ENCODE measurements at regions not wholly inside any gene's neighbourhood (a gene's known extent, or its start where the extent isn't known, plus 50 kb on each side); places are given as distances from the start of the nearest gene placed in this dataset.
"Not testable (repeated sequence)": the region's sequence is repeated elsewhere in the genome, so short reads cannot be mapped to it uniquely, and the experiment has no call there.

DNA sequence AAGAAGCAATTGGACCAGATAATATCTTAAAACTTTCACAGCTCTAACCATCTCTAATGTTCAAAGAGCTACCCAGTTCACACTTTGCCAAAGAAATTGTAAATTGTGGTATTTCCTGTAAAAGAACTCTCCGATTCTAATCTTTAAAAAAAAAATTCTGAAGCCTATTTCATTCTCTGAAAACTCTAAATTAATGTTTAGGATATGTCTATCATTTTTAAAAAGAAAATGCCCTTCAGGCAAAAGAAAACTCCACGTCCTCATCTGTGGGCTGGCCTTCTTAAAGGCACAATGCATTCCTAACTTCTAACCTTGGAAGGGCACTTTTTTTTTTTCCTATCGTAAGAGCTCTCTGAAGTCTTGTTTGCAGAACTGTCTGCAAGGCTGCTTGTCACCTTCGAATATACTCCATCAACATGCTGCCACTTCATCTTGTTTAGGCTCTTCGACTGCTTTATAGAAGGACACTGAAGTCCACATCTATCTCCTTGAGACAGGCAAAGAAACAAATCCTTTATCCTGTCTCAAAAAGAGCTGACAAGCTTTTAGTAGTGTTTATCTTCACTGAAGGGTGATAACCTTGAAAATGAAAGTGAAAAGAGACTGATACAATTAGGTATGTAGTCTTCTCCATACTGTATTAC lies 124.3 kb upstream of the SLC39A10 start:
- Mint-ChIP-seq H3K9me3 (ENCODE audit: unreplicated experiment) (no peaks in the 10 kb centered on the region), H3K27me3 (ENCODE audit: unreplicated experiment) (no peaks in the 10 kb centered on the region), H3K36me3 (ENCODE audit: unreplicated experiment) (no peaks in the 10 kb centered on the region), H3K4me1 (ENCODE audit: unreplicated experiment) (peaks cover 44% of the 10 kb centered on the region), H3K27ac (ENCODE audit: unreplicated experiment) (peak overlapping the region; percentile 96), H3K4me3 (ENCODE audit: unreplicated experiment) (peak overlapping the region; percentile 50)
- DNase-seq (ENCODE audit: extremely low spot score, unreplicated experiment): no peak
- TF ChIP-seq CTCF (IDR thresholded peaks at IDR 0.05): no peak

- no peaks in the 10 kb centered on the region for H3K9me3 Mint-ChIP-seq (ENCODE audit: unreplicated experiment)
- no peaks in the 10 kb centered on the region for H3K27me3 Mint-ChIP-seq (ENCODE audit: unreplicated experiment)
- no peak for DNase-seq (ENCODE audit: extremely low spot score, unreplicated experiment)
- H3K36me3 Mint-ChIP-seq (ENCODE audit: unreplicated experiment): no peaks in the 10 kb centered on the region
- peak overlapping the region; percentile 96 for H3K27ac Mint-ChIP-seq (ENCODE audit: unreplicated experiment)
- no peak for TF ChIP-seq CTCF (IDR thresholded peaks at IDR 0.05)
- peaks cover 44% of the 10 kb centered on the region for H3K4me1 Mint-ChIP-seq (ENCODE audit: unreplicated experiment)
- H3K4me3 Mint-ChIP-seq (ENCODE audit: unreplicated experiment): no peak overlapping the region
Measured at GRCh38 chr2:195532255-195532627, 124.8 kb upstream of the SLC39A10 start.

DNA sequence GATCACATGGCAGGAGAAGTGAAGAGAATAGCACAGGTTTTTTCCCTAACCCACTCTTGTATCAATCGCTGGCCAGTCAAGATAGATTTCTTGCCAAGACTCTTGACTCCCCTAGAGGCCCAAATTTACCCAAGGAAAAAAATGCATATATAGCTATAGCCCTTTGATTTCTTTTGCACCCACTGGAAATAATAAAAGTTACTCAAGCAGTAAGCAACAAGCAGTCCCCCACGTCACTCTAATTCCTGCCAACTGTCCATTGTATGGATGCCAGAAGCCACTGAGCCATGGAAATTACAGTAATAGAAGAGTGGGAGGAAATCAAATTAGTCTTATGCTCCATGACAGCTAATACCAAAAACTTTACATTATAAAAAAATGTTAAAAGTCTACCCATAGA lies 125.3 kb upstream of the SLC39A10 start:
- Mint-ChIP-seq H3K27ac (ENCODE audit: unreplicated experiment) (peak overlapping the region; percentile 96), H3K4me1 (ENCODE audit: unreplicated experiment) (peaks cover 44% of the 10 kb centered on the region), H3K36me3 (ENCODE audit: unreplicated experiment) (no peaks in the 10 kb centered on the region), H3K9me3 (ENCODE audit: unreplicated experiment) (no peaks in the 10 kb centered on the region), H3K4me3 (ENCODE audit: unreplicated experiment) (no peak overlapping the region), H3K27me3 (ENCODE audit: unreplicated experiment) (no peaks in the 10 kb centered on the region)
- no peak for TF ChIP-seq CTCF (IDR thresholded peaks at IDR 0.05)
- no peak for DNase-seq (ENCODE audit: extremely low spot score, unreplicated experiment)

DNA sequence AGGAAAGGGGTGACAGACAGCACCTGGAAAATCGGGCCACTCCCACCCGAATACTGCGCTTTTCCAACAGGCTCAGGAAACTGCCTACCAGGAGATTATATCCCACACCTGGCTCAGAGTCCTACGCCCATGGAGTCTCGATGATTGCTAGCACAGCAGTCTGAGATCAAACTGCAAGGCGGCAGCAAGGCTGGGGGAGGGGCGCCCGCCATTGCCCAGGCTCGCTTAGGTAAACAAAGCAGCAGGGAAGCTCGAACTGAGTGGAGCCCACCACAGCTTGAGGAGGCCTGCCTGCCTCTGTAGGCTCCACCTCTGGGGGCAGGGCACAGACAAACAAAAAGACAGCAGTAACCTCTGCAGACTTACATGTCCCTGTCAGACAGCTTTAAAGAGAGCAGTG lies 133.8 kb upstream of the SLC39A10 start:
- H3K36me3 Mint-ChIP-seq (ENCODE audit: unreplicated experiment); H3K27me3 Mint-ChIP-seq (ENCODE audit: unreplicated experiment); H3K9me3 Mint-ChIP-seq (ENCODE audit: unreplicated experiment); DNase-seq (ENCODE audit: extremely low spot score, unreplicated experiment); H3K4me3 Mint-ChIP-seq (ENCODE audit: unreplicated experiment); H3K27ac Mint-ChIP-seq (ENCODE audit: unreplicated experiment): not testable (repeated sequence)
- H3K4me1 Mint-ChIP-seq (ENCODE audit: unreplicated experiment): peaks cover 33% of the 10 kb centered on the region

DNA sequence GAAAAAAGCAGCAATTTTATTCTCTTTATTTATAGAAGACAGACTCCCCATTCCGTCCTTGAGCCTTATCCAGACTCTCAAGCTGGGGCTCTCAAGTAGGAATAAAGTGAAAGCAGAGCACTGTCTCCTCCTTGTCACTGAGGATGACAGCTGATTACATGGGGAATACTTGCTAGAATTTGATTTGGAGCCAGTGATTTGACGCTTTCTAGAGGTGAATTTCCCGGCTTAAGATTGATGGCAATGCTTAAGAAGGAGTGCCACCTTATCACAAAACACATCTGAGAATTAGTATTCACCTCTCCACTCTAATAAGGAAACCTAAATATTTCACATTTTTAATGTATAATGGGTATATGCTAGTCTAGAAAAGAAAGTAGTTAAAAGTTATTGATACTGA lies 135.4 kb upstream of the SLC39A10 start:
- H3K36me3 Mint-ChIP-seq (ENCODE audit: unreplicated experiment): no peaks in the 10 kb centered on the region
- DNase-seq (ENCODE audit: extremely low spot score, unreplicated experiment): no peak
- H3K4me3 Mint-ChIP-seq (ENCODE audit: unreplicated experiment): no peak overlapping the region
- peaks cover 33% of the 10 kb centered on the region for H3K4me1 Mint-ChIP-seq (ENCODE audit: unreplicated experiment)
- no peak for TF ChIP-seq CTCF (IDR thresholded peaks at IDR 0.05)
- peak overlapping the region; percentile 75 for H3K27ac Mint-ChIP-seq (ENCODE audit: unreplicated experiment)
- H3K9me3 Mint-ChIP-seq (ENCODE audit: unreplicated experiment): no peaks in the 10 kb centered on the region
- H3K27me3 Mint-ChIP-seq (ENCODE audit: unreplicated experiment): no peaks in the 10 kb centered on the region

All from osteocyte (in vitro differentiated cells).